NCI-H524 (cell line): ENCODE measurements at regions not wholly inside any gene's neighbourhood (a gene's known extent, or its start where the extent isn't known, plus 50 kb on each side); places are given as distances from the start of the nearest gene placed in this dataset.
"Not testable (repeated sequence)": the region's sequence is repeated elsewhere in the genome, so short reads cannot be mapped to it uniquely, and the experiment has no call there.

ENCODE experiments used
- DNase-seq, 2 experiments: peaks; one replicate each; lab custom pipeline; 2025; lab: John Stamatoyannopoulos, UW

DNA sequence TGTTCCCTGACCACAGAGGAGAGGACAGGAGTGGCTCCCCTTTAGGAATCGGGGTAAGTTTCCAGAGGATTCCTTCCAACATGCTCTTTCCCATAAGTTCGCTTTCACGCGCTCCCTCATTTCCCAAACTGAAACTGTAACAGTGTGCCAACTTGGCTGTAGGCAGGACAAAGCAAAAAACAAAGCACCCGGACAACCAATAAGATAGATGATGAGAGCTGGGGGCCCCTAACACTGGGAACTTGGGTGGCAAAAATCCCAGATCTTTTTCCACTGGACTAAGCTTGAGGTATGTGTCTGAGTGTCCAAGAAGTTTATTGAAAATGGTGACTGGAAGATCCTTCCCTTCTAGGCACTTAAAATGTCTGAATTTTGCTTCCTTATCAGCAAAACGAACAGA is 258.7 kb upstream of the IL12B start:
- DNase-seq: no peak

- no peak for DNase-seq
Measured at GRCh38 chr5:159593518-159594073, 263.3 kb upstream of the IL12B start.

- DNase-seq: not testable (repeated sequence)
Measured at GRCh38 chr5:159595561-159595960, 265.3 kb upstream of the IL12B start.

DNA sequence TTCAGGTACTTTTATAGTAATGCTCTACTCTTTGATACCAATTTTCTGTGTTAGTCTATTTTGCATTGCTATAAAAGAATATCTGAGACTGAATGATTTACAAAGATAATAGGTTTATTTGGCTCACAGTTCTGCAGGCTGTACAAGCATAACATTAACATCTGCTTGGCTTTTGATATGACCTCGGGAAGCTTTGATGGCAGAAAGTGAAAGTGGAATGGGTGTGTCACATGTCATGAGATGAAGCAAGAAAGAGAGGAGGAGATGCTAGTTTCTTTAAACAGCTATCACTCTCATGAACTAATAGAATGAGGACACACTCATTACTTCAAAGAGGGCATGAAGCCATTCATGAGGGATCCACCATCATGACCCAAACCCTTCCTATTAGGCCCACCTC is 270.9 kb upstream of the IL12B start:
- DNase-seq: no peak

GRCh38 chr5:159602434-159602833 is 272.1 kb upstream of the IL12B start:
- DNase-seq: no peak

GRCh38 chr5:159605585-159605984 is 275.3 kb upstream of the IL12B start:
- no peak for DNase-seq

DNA sequence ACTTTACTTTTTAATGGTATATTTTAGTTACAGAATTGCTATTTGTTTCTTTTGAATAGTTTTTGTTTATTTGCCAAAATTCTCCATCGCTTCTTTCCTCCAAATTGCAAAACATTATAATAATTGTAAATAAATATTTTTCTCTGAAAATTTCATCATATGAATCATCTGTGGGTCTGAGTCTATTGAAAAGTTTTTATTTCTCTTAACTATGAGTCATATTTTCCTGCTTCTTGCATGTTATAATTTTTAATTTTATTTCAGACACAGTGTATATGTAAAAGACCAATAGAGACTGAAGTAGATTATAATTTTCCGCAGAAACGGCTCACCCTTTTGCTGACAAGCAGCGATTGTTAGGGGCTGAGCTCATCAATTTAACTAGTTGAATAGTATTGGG is 279.1 kb upstream of the IL12B start:
- no peak for DNase-seq

GRCh38 chr5:159610966-159611579 is 280.8 kb upstream of the IL12B start:
- no peak for DNase-seq

GRCh38 chr5:159616952-159617351 is 286.7 kb upstream of the IL12B start:
- DNase-seq: no peak

DNA sequence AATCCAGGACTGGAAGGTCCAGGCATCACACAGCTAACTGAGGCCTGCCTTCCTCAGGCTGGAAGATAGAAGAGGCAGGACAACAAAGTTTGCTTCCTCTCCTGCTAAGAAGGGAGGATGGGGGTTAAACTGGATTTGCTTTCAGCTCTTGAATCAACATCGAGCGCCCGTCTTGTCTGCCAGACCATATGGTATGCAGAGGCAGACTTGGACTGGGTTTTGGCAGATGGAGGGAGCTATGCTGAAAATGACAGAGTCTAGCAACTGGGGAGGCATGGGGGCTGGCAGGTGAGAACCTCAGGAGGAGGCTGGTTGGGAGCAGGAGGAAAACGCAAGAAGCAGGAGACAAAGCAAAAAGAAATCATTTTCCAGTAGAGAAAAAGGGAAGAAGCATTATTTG is 289.5 kb upstream of the IL12B start:
- DNase-seq: peak; percentile 56 to 83

- DNase-seq: no peak
Measured at GRCh38 chr5:159620853-159621540, 290.7 kb upstream of the IL12B start.

DNA sequence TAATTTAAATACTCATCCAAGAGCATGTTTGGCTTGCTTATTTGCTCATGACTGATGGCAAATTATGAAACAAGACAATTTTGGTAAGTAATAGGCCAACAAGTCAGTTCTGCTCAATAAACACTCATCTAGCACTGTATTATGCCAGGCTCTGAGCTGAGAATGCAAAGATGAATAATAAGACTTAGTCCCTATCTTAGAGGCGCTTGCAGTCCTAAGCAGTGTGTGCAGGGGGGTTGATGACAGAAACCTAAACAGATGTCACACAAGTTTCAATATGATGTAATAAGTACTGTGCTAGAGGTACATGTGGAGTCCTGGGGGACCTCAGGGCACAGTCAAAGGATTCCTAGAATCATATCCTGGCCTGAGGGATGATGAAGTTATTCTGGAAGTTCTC is 287.6 kb upstream of the ADRA1B start:
- no peak for DNase-seq

- DNase-seq: no peak
Measured at GRCh38 chr5:159629158-159629557, 287.1 kb upstream of the ADRA1B start.

DNA sequence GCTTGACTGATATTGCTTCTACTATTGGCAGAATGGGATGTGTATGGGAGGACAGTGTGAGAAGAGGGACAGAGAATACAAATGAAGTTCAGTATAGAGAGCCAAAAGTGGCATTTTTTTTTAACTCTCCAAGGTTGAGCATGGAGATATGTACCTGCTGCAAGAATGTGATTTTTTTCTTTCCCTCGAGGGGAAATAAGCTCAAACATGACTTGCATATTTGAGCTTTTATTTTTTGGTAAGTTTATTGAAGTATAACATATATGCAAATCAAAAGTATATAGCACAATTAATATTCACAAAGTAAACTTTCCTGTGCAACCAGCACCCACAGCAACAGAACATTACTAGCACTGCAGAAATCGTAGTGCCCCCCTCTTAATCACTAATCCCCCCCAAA is 285.7 kb upstream of the ADRA1B start:
- DNase-seq: no peak

DNA sequence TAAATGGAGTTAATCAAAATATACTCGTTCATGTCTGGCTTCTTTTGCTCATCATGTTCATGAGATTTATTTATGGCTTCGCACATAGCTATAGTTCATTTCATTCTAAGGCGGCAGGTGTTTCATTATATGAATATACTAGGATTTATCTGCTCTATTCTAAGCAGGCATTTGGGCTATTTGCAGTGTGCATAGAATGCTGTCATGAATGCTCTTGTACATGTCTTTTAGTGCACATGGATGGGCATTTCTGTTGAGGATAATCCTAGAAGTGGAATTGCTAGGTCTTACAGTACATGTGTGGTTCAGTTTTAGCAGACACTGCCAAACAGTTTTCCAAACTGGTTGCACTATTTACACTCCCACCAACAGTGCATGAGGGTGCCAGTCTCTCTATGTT is 285.3 kb upstream of the ADRA1B start:
- no peak for DNase-seq

DNA sequence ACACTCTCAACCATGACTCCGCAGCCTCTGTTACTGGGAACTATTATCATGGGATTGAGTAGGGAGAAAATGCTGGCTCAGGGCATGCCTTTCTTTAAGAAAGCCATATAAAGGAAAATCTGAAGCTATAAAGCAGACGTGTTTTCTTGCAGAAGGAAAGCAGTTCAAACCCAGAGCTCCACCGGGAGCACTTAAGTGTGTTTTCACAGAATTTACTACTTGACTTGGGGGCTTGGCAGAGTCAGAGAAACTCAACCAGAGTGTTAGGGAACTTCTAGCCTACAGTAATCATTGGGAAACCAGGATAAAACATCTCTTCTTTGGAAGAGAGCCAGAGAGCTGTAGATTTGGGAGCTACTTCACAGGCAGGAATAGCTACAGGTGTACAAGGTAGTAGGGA is 283.4 kb upstream of the ADRA1B start:
- DNase-seq: no peak

DNA sequence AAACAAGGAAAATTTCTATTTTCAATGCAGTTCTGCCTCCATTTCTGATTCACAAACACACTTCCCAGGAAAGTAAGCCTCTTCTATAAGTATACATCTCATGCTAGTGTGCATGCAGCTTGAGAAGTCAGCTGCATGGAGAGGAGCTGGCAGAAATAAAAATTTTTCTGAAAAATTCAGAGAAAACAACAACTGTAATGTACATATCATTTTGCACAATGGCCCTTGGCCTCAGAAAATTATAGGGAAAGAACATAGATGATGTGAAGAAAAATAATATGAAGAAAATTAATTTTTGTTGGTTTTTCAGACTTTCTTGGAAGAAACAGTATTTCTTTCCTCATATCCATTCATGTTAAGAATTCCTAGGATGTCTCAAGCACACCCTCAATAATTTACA is 277.8 kb upstream of the ADRA1B start:
- no peak for DNase-seq

DNA sequence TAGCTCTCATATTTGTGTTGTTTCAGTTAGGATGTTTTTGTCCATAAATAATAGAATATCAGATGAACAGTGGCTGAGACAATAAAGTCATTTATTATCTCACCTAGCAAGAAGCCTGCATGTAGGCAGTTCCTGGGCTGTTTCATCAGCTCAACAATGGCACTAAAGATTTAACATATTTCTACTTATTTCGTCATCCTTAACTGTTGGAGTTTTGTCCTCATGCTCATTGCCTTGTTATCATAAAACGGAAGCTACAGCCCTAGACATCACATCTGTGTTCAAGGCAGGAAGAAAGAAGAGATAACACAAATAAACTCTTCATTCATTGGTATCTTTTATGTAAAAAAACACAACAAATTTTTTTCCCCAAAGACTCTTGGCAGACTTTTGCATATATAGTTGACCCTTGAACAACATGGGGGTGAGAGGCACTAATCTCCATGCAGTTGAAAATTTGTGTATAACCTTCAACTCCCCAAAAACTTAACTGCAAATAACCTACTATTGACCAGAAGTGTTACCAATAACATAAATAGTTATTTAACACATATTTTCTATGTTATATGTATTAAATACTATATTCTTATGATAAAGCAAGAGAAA is 277.2 kb upstream of the ADRA1B start:
- no peak for DNase-seq

GRCh38 chr5:159639590-159639989 is 276.7 kb upstream of the ADRA1B start:
- DNase-seq: no peak

DNA sequence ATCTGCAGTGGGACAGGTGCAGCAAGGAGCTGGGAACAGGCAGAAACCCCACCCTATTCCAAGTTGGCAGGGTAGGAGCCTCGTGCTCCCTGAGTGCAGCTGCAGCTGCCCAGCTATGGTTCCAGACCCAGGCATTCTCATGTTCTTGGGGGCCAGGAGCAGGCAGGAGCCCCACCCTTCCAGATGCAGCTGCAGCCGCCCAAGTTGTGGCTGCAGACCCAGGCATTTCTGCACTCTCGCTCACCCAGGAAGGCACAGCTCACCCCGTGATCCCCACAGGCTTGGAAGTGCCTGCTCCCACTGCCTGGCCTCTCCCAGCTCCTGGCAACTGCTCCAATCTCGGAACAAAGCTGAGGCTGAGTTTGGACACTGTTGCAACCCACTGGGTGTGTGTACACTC is 275.8 kb upstream of the ADRA1B start:
- peak in 1 of 2 experiments; percentile 83 for DNase-seq

DNA sequence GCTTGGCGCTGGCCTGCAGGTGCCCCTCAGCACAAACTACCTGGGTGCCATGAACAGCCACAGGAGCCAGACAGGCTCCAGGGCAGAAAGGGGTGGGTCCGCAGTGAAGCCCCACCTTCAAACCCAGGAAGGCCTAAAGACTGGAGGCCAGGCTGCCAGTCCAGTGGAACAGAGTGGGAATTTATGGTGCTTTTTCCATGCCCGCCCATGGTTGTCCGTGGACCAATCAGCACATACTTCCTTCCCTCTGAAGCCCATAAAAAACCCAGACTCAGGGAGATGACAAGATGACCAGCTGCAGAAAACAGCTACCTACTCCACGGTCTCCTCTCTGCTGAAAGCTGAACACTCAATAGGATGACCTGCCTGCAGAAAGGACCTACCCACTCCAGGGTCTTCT is 275.4 kb upstream of the ADRA1B start:
- DNase-seq: no peak

- DNase-seq: no peak
Measured at GRCh38 chr5:159641371-159642039, 274.8 kb upstream of the ADRA1B start.

DNA sequence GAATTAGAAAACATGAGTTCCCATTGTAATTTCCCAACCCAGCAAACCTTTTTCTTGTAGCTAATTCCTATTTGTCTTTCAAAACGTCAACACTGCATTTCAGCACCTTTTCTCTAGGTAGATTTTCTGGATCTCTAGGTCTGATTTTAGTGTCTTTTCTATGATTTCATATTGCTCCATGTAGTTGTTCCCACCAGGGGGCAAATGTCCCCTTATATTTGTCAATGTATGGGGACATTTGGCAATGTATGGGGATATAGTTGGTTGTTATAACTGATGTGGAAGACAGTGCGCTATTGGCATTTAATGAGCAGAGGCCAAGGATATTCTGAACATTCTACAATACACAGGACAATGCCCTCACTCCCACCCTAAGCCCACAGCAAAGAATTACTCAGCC is 273.9 kb upstream of the ADRA1B start:
- no peak for DNase-seq
